ENCODE measurements at regions not wholly inside any gene's neighbourhood (a gene's known extent, or its start where the extent isn't known, plus 50 kb on each side); places are given as distances from the start of the nearest gene placed in this dataset.

DNA sequence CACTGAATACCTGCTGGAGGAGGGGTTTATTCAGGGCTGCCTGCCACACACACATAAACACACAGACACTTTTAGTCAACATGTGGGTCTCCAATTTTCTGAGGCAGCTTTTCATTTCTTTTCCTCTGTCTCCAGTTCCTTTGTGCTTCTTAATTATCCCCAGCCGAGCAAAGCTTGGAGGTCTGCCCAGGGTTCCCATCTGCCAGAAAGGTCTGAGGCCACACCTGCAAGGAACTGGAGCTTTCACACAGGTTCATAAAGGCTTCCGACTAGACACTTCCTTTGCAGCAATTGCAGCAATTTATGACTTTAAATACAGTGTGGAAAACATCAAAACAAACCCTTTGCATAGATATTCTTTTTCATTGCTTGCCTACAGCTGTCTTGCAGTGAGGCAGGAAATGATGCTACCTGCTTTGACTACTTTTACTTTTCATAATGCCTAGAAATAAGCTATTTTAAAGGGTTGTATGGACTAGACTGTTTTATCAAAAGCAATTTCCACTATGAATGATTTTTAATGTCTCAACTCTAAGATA is 1318.9 kb downstream of the AACS start:
- no peak for DNase-seq (ENCODE audit: low read depth in 4 of 4, low spot score in 2 of 4)

DNA sequence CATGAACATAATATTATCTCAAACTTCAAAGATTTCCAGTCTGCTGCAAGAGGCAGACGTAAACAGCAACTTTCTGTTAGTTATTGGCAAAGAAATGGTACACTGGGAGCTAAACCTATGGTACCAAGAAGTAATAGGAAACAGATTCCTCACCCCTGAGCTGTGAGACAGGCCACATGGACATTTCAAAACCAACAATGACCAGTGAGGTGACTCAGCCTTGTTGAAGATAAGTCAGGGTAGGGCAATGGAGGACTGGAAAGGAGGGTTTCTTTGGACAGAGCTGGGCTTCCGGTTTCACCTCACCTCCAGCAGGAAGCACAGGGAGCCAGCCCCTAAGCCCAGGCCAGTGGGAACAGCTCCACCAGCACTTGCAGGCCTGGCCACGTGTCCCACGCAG is 1320.5 kb downstream of the AACS start:
- no peak for DNase-seq (ENCODE audit: low read depth in 4 of 4, low spot score in 2 of 4)

DNA sequence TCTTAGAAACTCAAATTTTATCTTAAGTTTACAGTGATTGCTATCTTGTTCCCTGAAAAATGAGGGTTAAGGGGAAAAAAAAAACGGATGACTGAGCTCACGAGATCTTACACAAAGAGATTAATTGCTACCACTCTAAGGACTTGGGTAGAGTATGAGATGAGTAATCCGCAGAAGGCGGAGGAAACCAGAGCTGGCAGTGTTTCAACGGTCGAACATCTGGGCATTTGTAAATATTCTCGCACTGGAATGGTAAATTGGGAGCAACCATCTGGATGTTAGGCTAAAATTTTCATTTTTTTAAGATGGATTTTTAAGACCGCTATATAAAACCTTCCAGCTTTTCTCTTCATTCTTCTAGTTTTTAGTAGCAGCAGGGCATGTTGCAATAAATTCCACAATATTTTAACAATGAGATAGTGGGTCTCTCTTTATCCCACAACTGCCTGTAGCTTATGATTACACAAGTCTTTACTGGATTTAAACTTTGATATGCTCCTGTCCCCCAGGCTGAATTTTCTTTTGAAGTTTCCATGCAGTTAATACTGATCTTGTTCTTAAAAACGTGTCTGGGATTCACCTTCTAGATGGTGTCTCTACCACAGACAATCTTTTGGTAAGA is 1324.1 kb downstream of the AACS start:
- no peak for DNase-seq (ENCODE audit: low read depth in 4 of 4, low spot score in 2 of 4)

DNA sequence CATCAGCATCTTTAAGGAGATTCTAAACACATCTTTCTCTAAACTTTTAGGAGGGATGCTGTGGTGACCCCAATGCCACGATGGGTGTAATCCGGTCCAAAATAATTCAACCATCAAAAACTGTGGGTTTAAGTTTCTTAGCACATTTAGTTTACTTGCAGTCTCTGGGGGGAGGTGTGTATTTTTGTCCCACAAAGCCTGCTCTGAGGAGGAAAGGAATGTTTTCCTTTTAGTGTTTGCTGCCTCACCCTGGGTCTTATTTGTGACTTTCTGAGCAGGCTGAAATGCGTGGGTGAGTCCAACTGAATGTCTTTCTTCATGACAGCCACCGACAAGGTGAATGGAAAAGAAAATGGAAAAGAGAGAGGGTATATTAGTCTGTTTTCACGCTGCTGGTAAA is 1324.7 kb downstream of the AACS start:
- DNase-seq (ENCODE audit: low read depth in 4 of 4, low spot score in 2 of 4), result no peak

DNA sequence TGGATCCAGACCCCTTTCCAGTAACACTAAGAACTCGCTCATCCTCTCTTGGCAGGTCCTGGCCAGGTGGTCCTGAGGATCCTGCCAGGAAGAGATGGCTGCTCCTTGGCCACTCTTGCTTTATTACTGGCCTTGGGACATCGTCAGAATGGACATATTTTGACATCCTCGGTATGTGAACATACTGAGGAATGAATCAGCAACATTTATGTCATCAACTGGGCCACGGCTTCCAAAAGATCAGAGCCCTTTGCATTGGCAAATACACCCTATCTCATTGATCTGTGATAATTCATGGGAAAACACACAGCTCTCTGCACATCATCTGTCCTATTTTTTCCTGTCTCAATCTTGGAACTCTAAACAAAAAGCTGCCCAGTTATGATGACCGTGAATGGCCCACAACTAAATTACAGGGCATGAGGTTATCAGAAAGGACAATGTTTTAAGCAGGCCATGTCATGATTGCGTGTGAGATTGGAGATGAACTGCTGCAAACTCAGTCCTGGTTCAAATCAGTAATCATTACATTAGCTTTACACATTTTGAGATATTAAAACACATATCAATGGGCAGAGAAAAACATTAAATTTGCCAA is 1325.8 kb downstream of the AACS start:
- DNase-seq (ENCODE audit: low read depth in 4 of 4, low spot score in 2 of 4), result no peak

DNA sequence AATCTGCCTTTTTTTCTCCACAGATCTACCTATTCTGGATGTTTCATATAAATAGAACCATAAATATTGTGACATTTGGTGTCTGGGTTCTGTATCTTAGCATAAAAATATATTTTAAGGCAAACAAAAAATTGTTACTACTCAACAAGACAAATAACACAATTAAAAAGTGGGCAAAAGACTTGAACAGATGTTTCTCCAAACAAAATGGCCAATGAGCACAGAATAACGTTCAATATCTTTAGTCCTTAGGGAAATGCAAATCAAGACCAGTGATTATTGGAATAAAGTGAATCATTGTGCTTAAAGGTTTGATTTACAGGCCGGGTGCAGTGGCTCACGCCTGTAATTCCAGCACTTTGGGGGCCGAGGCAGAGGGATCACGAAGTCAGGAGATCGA is 1331.3 kb downstream of the AACS start:
- DNase-seq (ENCODE audit: low read depth in 4 of 4, low spot score in 2 of 4), result no peak

DNA sequence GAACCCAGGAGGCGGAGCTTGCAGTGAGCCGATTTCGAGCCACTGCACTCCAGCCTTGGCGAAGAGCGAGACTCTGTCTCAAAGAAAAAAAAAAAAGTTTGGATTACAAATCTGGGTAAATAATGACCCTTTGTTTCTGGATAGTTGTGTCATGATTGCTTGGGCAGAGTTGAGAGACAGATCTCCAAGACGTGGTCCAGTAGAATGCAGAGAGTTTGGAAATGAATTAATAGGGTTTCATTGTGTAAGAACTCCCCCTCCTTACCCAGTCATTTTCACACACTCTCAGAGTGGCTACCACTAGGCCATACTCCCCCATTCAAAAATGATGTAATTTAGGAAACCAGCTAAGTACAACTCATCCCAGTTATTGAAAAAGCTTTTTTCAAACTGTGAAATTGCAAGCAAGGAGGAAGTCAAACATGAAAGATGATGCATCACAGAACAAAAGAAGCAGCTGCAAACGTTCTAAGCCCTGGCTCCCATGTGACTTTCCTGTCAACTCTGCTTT is 1331.9 kb downstream of the AACS start:
- no peak for DNase-seq (ENCODE audit: low read depth in 4 of 4, low spot score in 2 of 4)

DNA sequence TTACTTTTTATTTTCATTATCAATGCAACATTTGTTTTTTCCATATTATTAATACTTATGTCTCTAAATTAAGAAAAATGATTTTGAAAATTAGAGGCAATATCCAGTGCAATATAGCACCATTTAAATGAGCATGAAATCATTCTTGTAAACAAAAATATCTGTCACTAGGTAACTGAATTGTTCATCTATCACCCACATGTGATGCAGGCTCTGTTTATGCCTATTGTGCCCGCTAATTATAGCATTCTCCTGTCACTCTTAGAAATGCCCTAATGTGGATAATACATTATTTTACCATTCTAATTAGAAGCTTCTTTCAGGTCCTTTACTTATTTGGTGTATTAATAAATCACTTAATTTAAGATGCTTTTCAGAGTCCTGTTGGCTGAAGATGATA is 1332.4 kb downstream of the AACS start:
- DNase-seq (ENCODE audit: low read depth in 4 of 4, low spot score in 2 of 4), result no peak

DNA sequence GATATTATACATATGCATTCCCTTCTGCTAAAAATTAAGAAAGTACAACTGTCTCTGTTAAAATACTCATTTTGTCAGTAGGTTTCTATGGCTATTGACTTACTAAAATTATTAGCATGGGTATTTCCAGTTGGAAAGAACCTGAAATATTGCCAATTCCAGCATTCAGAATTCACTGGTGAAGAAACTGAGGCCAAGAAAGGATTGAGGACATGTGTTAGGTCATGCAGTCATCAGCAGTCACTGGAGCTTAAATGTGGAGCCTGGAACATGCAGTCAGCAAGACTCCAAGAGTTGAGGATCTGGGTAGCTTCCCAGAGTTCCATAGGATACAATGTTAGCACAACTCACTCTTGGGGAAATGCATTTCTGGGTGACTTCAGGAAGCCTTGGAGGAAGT is 1335.6 kb downstream of the AACS start:
- no peak for DNase-seq (ENCODE audit: low read depth in 4 of 4, low spot score in 2 of 4)

DNA sequence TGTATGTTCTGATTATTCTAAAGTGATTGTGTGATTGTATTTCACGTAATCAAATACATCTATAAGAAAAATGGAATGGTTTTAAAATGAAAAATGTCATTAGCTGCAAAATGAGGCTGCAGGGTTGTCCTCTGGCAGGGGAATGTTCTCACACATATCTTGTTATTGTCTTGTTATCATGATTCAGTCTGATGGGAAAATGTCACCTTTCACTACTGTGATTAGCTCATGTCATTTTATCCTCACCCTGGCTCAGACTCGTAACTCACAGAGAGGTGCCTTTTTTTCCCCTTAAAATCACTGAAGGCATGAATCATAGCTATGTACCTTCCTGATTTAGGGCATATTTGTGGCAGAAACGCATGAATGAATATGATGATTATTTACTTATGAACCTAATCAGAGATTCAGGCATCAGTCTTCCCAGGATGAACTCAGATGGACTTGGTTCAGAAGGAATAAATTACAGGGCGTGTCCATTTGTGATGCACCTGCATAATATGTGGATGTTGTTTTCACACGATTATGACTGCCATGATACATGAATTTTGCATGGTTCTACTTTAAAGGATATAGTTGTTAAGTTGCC is 1339.2 kb downstream of the AACS start:
- DNase-seq (ENCODE audit: low read depth in 4 of 4, low spot score in 2 of 4), result no peak

DNA sequence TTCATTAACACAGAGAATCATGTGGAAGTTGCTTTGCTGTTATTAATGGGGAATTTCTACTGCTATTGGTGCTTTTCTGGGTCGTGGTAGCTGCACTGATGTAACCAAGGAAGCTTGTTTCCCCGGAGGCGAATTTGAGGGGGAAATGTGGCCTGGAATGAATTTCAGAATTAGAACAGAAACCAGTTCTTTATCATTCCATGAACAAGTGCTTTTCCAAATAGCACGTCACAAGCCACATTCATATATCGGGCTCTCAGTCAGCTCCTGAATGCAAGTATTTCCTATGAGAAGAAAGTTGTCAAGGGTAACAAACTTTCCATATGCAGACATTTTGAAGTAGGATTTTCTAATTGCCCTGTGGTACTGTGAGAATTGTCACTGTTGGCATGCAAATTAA is 1353.2 kb downstream of the AACS start:
- DNase-seq (ENCODE audit: low read depth in 4 of 4, low spot score in 2 of 4), result no peak

DNA sequence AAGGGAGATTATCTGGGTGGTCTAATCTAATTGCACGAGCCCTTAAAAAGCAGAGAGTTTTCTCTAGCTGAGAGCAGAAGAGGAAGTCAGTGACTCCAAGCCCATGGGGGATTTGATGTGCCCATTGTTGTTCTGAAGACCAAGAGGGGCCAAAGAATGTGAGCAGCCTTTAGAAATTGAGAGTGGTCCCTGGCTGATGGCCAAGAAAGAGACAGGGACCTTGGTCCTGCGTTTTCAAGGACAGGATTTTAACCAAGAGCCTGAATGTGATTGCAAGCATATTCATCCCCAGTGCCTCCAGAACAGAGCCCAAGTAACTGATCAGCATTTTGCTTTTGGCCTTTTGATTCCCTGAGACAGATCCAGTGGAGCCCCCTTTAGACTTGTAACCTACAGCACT is 1353.9 kb downstream of the AACS start:
- DNase-seq (ENCODE audit: low read depth in 4 of 4, low spot score in 2 of 4), result no peak

DNA sequence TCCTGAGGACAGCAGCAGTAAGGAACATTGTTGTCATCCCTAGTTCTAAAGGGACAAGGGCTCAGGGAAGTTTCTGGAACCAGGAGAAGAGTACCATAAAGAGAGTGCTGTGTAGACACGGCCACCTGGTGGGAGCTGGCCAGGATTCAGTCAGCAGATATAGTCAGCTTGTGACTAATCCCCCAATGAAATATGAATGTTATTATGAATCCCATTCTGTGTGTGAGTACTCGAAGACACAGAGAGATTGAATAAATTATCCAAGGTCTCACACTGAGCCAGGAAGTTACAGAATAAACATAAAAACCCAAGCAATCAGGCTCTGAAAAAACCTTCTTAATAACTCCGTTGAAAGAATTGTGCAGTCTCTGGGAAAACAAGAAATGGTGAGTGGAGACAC is 1359.5 kb downstream of the AACS start:
- DNase-seq (ENCODE audit: low read depth in 4 of 4, low spot score in 2 of 4), result no peak

DNA sequence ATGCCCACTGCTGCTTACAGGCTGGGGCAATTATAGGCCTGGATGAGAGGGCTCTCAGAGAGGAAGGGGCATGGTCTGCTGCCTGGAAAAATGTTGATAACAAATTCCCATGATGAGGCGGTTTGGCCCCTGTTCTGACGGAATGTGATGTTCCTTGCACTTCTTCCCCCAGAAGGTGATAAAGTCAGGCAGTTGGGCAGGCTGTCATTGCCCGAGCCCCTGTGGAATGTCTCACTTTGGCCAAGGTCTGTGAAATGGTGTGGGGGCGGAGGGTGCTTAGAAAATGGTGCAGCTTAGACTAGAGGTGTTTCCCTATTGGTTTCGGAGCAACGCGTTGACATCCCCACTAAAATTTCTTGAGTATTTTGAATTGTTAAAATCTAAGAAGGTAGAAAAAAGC is 1360.0 kb downstream of the AACS start:
- DNase-seq (ENCODE audit: low read depth in 4 of 4, low spot score in 2 of 4), result no peak

DNA sequence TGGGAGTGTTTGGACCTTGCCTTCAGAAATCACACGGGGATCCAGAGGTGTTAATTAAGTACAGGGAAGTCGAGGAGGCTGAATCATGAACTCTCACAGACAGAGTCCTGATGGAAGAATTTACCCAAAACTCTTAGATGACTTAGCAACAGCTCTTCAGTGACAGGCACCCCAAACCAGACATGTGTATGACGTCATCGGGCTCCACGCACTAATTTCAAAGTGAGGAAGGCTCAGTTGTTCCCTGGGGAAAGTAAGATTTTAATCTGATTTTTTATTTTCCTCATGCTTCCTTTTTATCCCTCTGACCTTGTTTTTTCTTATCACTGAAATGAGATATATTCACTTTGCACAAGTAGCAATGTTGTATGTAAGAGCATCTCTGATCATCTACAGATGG is 1363.5 kb downstream of the AACS start:
- no peak for DNase-seq (ENCODE audit: low read depth in 4 of 4, low spot score in 2 of 4)

DNA sequence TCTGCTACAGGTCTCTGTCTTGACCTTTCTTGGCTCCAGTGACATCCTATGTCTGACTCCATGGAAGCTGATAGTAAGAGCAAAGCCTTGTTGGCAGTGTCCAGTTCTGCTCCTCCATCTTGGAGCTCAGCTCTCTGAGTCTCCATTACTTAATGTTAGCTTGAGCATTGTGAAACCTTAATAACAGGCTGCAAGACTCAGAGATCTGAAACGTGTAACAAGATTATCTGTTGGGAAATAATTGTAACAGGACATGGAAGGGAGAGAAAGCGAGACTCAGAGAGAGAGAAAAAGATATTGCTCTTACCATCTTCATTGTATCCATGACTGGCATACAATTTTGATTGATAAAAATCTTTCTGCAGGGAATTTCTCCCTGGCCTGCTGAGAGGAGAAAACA is 1365.7 kb downstream of the AACS start:
- no peak for DNase-seq (ENCODE audit: low read depth in 4 of 4, low spot score in 2 of 4)

DNA sequence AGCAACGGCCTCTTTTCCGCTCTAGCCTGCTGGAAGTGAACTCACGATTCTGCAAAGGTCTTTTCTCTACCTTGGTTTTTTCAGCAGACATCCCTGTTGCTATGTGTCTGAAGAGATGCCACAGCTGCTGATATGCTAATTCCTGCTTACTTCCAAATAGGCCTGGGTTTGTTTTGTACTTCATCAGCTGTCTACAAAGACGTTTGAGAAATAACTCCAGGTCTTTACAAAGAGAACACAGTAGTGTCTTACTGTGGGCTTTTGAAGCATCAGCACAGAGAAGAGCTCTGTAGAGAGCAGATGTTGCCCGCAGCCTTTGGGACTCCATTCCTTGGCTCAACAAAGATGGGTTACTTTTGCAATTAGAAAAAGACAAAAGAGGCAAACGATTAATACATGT is 1366.5 kb downstream of the AACS start:
- no peak for DNase-seq (ENCODE audit: low read depth in 4 of 4, low spot score in 2 of 4)

DNA sequence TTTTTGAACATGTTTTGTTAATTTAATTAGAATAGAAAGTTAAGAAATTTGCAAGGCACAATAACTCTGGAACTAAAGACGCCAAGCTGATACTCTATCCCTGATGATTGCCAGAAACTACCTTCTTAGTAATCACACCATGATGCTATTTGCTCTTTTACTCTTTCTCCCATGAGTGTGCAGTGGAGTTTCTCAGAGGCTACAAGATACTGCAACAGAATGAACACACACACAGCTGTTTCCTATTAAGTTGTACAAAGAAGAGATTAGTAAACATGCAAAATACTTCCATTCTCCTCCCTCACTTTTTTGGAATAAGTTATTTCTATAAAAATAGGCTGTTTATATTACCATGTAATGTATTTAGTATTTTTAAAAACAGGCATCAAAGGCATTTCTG is 1367.5 kb downstream of the AACS start:
- no peak for DNase-seq (ENCODE audit: low read depth in 4 of 4, low spot score in 2 of 4)

DNA sequence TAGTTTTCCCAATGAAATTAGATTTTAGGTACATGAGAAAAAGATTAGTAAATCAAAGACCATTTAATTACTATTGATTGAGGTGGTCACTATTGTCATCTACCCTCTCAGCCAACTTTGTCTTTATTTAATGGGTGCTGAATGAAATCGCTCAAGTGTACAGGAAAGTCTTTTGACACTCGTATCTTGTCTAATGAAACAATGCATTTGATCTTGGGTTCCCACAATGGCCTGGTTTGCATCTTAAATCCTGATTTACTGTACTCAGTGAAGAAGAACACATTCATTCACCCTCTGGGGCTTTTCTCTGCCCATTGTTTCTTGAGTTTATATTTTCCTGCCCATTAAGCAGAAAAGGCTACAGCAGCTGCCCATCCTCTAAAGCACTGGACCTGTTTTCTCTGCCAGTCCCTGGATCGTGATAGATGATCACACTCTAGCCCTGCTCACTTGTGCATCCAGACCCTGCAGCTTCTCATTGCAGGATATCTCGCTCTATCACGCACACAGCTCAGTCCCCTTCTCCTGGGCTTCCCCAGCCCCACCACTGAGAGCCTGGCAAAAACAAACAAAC is 1369.3 kb downstream of the AACS start:
- no peak for DNase-seq (ENCODE audit: low read depth in 4 of 4, low spot score in 2 of 4)

DNA sequence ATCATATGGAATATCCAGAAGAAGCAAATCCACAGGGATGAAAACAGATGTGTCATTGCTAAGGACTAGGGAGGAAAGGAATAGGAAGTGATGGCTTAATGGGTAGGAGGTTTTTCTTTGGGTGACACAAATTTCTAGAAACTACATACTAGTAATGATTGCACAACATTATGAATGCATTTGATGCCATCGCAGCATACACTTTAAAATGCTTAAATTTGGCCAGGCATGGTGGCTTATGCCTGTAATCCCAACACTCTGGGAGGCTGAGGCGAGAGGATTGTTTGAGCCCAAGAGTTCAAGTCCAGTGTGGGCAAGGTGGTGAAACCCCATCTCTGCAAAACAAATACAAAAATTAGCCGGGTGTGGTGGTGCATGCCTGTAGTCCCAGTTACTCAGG is 1370.8 kb downstream of the AACS start:
- no peak for DNase-seq (ENCODE audit: low read depth in 4 of 4, low spot score in 2 of 4)

DNA sequence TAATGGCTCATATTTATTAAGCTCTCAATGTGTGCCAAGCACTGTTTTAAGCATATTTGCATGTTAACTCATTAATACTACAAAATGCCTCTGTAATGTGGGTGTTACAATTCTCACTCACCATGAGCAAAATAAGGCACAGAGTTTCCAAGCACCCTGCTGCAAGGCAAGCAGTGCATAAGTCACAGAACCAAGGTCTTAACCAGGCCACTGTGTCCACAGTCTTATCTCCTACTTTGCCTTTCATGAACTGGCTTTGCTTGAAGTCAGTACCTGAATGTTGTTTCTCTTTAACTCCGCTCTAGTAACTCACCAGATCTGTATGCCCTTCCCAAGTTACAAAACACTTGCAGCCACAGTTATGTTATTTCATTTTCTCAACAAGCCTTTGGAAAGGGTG is 1372.7 kb downstream of the AACS start:
- no peak for DNase-seq (ENCODE audit: low read depth in 4 of 4, low spot score in 2 of 4)

DNA sequence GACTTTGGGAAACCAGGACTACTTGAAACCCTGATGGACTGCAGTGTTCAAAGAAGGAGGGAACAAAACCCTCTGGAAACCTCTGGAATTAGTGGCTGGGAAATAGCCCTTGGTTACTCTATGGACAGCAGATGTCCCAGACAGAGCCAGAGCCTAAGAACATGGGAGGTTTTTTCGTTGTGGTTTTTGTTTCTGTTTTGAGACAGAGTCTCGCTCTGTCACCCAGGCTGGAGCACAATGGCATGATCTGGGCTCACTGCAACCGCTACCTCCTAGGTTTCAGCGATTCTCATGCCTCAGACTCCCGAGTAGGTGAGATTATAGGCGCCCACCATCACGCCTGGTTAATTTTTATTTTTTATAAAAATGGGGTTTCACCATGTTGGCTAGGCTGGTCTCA is 1378.7 kb downstream of the AACS start:
- DNase-seq (ENCODE audit: low read depth in 4 of 4, low spot score in 2 of 4), result no peak

Data from left renal cortex interstitium (tissue), 4 donors.